ENCODE measurements at regions not wholly inside any gene's neighbourhood (a gene's known extent, or its start where the extent isn't known, plus 50 kb on each side); places are given as distances from the start of the nearest gene placed in this dataset.

DNA sequence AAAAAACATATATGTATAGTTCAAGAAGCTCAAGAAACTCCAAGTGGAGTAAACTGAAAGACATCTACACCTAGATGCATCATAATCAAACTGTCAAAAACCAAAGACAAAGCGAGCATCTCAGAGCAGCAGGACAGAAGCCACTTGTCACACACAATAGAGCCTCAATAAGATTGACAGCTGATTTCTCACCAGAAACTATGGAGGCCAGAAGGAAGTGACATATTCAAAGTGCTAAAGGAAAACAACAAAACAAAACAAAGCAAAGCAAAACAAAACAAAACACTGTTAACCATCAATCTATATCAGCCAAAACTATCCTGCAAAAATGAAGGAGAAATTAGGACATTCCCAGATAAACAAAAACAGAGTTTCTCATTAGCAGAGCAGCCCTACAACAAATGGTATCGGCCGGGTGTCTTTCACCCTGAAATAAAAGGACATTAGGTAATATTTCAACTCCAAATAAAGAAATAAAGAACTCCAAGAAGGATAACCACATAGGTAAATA lies 65.8 kb upstream of the SEPTIN5 start:
- no peak for DNase-seq (ENCODE audit: low read depth, low spot score)
- TF ChIP-seq CTCF (IDR thresholded peaks at IDR 0.05; ENCODE audit: insufficient read depth, low read length, missing control alignments), result no peak
- ChIA-PET CTCF (no interaction called here), POLR2A (no interaction called here)
- H3K4me3 ChIP-seq (ENCODE audit: low read depth, low read length), result no peak overlapping the region

- POLR2A ChIA-PET, result no interaction called here
- TF ChIP-seq CTCF (IDR thresholded peaks at IDR 0.05; ENCODE audit: insufficient read depth, low read length, missing control alignments), result no peak
- DNase-seq (ENCODE audit: low read depth, low spot score), result no peak
- H3K4me3 ChIP-seq (ENCODE audit: low read depth, low read length), result no peak overlapping the region
- CTCF ChIA-PET, result no interaction called here
These were observed 62.0 kb upstream of the SEPTIN5 start for GRCh38 chr22:19652316-19652715.

- H3K4me3 ChIP-seq (ENCODE audit: low read depth, low read length), result no peak overlapping the region
- ChIA-PET POLR2A (no interaction called here), CTCF (interaction anchor here (1.5 kb wide), 2 partner anchors 21 to 24 kb away, joined by 3 read pairs; no protein-coding TSS in a partner anchor)
- no peak for TF ChIP-seq CTCF (IDR thresholded peaks at IDR 0.05; ENCODE audit: insufficient read depth, low read length, missing control alignments)
- no peak for DNase-seq (ENCODE audit: low read depth, low spot score)
These were observed 59.8 kb upstream of the SEPTIN5 start for GRCh38 chr22:19654338-19654987.

- no peak overlapping the region for H3K4me3 ChIP-seq (ENCODE audit: low read depth, low read length)
- ChIA-PET CTCF (interaction anchor here (1.5 kb wide), 2 partner anchors 22 to 25 kb away, joined by 3 read pairs; no protein-coding TSS in a partner anchor), POLR2A (no interaction called here)
- DNase-seq (ENCODE audit: low read depth, low spot score), result no peak
- TF ChIP-seq CTCF (IDR thresholded peaks at IDR 0.05; ENCODE audit: insufficient read depth, low read length, missing control alignments), result no peak
These were observed 58.9 kb upstream of the SEPTIN5 start for GRCh38 chr22:19655399-19655798.

GRCh38 chr22:19656541-19657251 lies 57.6 kb upstream of the SEPTIN5 start:
- ChIA-PET CTCF (no interaction called here), POLR2A (no interaction called here)

More at GRCh38 chr22:19656541-19657251, 57.6 kb upstream of the SEPTIN5 start:
- no peak overlapping the region for H3K4me3 ChIP-seq (ENCODE audit: low read depth, low read length)
- TF ChIP-seq CTCF (IDR thresholded peaks at IDR 0.05; ENCODE audit: insufficient read depth, low read length, missing control alignments), result no peak
- no peak for DNase-seq (ENCODE audit: low read depth, low spot score)
